NCI-H526 (cell line): ENCODE measurements at regions not wholly inside any gene's neighbourhood (a gene's known extent, or its start where the extent isn't known, plus 50 kb on each side); places are given as distances from the start of the nearest gene placed in this dataset.
"Not testable (repeated sequence)": the region's sequence is repeated elsewhere in the genome, so short reads cannot be mapped to it uniquely, and the experiment has no call there.

Experiments used
- DNase-seq, 2 experiments: peaks; one replicate each; lab custom pipeline; 2025; lab: John Stamatoyannopoulos, UW

- DNase-seq = no peak
These were observed 122.0 kb upstream of the OSTN start for GRCh38 chr3:191076903-191077552.

GRCh38 chr3:191074511-191074910 lies 124.5 kb upstream of the OSTN start:
- DNase-seq = no peak

GRCh38 chr3:191070762-191071403 lies 128.2 kb upstream of the OSTN start:
- DNase-seq = no peak

- DNase-seq = no peak
These were observed 128.8 kb upstream of the OSTN start for GRCh38 chr3:191070201-191070600.

GRCh38 chr3:191068946-191069813 lies 129.9 kb upstream of the OSTN start:
- DNase-seq = no peak

GRCh38 chr3:191066669-191067068 lies 132.4 kb upstream of the OSTN start:
- DNase-seq = no peak

GRCh38 chr3:191065181-191065805 lies 133.7 kb upstream of the OSTN start:
- no peak for DNase-seq

GRCh38 chr3:191051037-191051436 lies 148.0 kb upstream of the OSTN start:
- DNase-seq = peak; percentile 41 to 68

GRCh38 chr3:191047930-191048329 lies 151.1 kb upstream of the OSTN start:
- DNase-seq = no peak

GRCh38 chr3:191030929-191031328 lies 168.1 kb upstream of the OSTN start:
- no peak for DNase-seq

GRCh38 chr3:191030491-191030890 lies 168.0 kb upstream of the GMNC start:
- no peak for DNase-seq

- no peak for DNase-seq
These were observed 164.3 kb upstream of the GMNC start for GRCh38 chr3:191026746-191027145.

- no peak for DNase-seq
These were observed 158.4 kb upstream of the GMNC start for GRCh38 chr3:191020730-191021396.

GRCh38 chr3:191019855-191020254 lies 157.4 kb upstream of the GMNC start:
- no peak for DNase-seq

GRCh38 chr3:191015960-191016359 lies 153.5 kb upstream of the GMNC start:
- DNase-seq = not testable (repeated sequence)

GRCh38 chr3:191008074-191008473 lies 145.6 kb upstream of the GMNC start:
- no peak for DNase-seq

GRCh38 chr3:191005790-191006189 lies 143.3 kb upstream of the GMNC start:
- DNase-seq = no peak

- DNase-seq = no peak
These were observed 141.2 kb upstream of the GMNC start for GRCh38 chr3:191003742-191004141.

- DNase-seq = no peak
These were observed 133.8 kb upstream of the GMNC start for GRCh38 chr3:190996181-190996775.

GRCh38 chr3:190995156-190995555 lies 132.7 kb upstream of the GMNC start:
- no peak for DNase-seq

GRCh38 chr3:190990898-190991297 lies 128.4 kb upstream of the GMNC start:
- no peak for DNase-seq

GRCh38 chr3:190989218-190989617 lies 126.7 kb upstream of the GMNC start:
- no peak for DNase-seq
